ENCODE measurements at regions not wholly inside any gene's neighbourhood (a gene's known extent, or its start where the extent isn't known, plus 50 kb on each side); places are given as distances from the start of the nearest gene placed in this dataset.

DNA sequence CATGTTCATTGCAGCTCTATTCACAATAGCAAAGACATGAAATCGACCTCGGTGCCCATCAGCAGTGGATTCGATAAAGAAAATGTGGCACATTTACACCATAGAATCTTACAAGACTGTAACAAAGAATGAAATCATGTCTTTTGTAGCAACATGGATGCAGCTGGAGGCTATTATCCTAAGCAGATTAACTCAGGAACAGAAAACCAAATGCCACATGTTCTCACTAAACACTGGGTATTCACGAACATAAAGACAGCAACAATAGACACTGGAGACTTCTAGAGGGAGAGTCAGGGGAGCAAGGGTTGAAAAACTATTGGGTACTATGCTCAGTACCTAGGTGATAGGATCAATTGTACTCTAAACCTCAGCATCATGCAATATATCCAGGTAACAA lies 180.5 kb downstream of the PPP1R2C start:
- ATAC-seq (no peak), DNase-seq (no peak)
- H3K36me3 Mint-ChIP-seq (ENCODE audit: insufficient read depth) = no peaks in the 10 kb centered on the region
- no peak overlapping the region for H3K4me3 Mint-ChIP-seq
- H3K9me3 Mint-ChIP-seq = no peaks in the 10 kb centered on the region
- H3K4me1 Mint-ChIP-seq (ENCODE audit: low read depth) = no peaks in the 10 kb centered on the region
- no peaks in the 10 kb centered on the region for H3K27me3 Mint-ChIP-seq (ENCODE audit: low read depth)

DNA sequence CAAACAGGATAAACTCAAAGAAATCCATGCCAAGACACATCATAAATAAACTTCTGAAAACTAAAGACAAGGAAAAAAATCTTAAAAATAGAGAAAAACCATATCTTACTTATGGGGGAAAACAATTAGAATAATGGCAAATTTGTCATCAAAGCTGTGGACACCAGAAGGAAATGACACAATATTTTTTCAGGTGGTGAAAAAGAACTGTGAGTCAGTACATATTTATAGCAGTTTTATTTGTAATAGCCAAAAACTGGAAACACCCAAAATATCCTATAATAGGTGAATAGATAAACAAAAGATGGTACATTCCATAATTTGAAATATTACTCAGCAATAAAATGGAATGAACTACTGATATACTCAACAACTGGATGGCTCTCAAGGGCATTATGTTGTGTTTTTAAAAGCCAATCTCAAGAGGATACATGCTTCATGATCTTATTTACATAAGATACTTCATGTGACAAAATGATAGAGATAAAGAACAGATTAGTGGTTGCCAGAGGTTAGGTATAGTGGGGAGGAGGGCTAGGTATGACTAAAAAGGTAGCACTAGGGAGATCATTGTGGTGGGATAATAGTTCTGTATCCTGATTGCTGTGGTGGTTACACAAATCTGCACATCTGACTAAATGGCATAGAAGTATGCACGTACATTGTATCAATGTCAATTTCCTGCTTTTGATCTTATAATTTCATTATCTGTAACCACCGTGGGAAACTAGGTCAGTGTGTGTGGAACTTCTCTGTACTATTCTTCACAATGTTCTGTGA lies 191.9 kb downstream of the PPP1R2C start:
- DNase-seq = no peak
- Mint-ChIP-seq H3K9me3 (no peaks in the 10 kb centered on the region), H3K4me1 (ENCODE audit: low read depth) (peaks cover 11% of the 10 kb centered on the region), H3K36me3 (ENCODE audit: insufficient read depth) (no peaks in the 10 kb centered on the region), H3K27me3 (ENCODE audit: low read depth) (no peaks in the 10 kb centered on the region), H3K4me3 (no peak overlapping the region)
- ATAC-seq = peak; percentile 78 to 84

- Mint-ChIP-seq H3K9me3 (no peaks in the 10 kb centered on the region), H3K27me3 (ENCODE audit: low read depth) (no peaks in the 10 kb centered on the region), H3K4me1 (ENCODE audit: low read depth) (peaks cover 8% of the 10 kb centered on the region), H3K36me3 (ENCODE audit: insufficient read depth) (no peaks in the 10 kb centered on the region), H3K4me3 (no peak overlapping the region)
- ATAC-seq (no peak), DNase-seq (no peak)
Observed at GRCh38 chrX:42577936-42578470, 200.0 kb downstream of the PPP1R2C start.

DNA sequence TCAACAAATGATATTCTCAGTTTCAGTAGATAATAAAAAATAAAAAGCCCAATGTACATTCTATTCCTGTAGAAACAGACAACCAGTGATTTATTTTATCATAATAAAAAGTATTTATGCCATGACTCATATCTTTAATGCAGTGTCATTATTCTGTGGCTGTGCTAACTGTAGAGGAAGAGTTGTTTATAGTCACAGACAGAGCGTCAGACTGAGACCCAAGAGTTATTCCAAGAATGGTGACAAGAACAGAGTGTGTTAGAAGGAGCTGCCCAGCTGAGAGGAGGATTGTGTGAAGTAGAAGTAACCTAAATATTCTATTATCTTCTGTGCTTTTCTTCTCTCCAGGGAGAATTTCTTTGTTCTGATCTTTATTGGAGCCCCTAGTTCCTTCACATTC lies 210.7 kb downstream of the PPP1R2C start:
- no peaks in the 10 kb centered on the region for H3K36me3 Mint-ChIP-seq (ENCODE audit: insufficient read depth)
- no peak for DNase-seq
- H3K27me3 Mint-ChIP-seq (ENCODE audit: low read depth) = no peaks in the 10 kb centered on the region
- peaks cover 9% of the 10 kb centered on the region for H3K4me1 Mint-ChIP-seq (ENCODE audit: low read depth)
- ATAC-seq = no peak
- H3K9me3 Mint-ChIP-seq = no peaks in the 10 kb centered on the region
- H3K4me3 Mint-ChIP-seq = no peak overlapping the region

- no peak for DNase-seq
- no peak overlapping the region for H3K4me3 Mint-ChIP-seq
- no peaks in the 10 kb centered on the region for H3K36me3 Mint-ChIP-seq (ENCODE audit: insufficient read depth)
- no peaks in the 10 kb centered on the region for H3K9me3 Mint-ChIP-seq
- ATAC-seq = no peak
- H3K27me3 Mint-ChIP-seq (ENCODE audit: low read depth) = no peaks in the 10 kb centered on the region
- peaks cover 7% of the 10 kb centered on the region for H3K4me1 Mint-ChIP-seq (ENCODE audit: low read depth)
Observed at GRCh38 chrX:42565739-42566138, 212.2 kb downstream of the PPP1R2C start.

DNA sequence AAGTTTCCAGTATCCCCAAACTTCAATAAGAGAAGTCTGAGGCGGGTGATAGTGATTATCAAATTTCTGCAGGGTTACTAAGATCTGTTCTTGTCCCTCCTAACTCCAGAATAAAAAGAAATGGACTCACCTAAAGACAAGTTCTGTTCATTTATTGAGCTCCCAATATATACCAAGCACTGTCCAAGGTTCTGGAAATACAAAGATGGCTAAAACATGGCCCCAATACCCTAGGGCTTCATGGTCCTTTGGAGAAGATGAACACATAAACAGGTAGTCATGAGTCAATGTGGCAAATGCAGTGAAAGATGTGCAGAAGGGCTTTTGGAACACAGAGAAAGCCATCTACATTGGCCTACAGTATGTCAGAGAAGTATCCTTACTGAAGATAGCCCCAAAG lies 231.2 kb downstream of the PPP1R2C start:
- no peaks in the 10 kb centered on the region for H3K36me3 Mint-ChIP-seq (ENCODE audit: insufficient read depth)
- H3K27me3 Mint-ChIP-seq (ENCODE audit: low read depth) = no peaks in the 10 kb centered on the region
- H3K9me3 Mint-ChIP-seq = no peaks in the 10 kb centered on the region
- peaks cover 7% of the 10 kb centered on the region for H3K4me1 Mint-ChIP-seq (ENCODE audit: low read depth)
- H3K4me3 Mint-ChIP-seq = no peak overlapping the region
- ATAC-seq (no peak), DNase-seq (no peak)

DNA sequence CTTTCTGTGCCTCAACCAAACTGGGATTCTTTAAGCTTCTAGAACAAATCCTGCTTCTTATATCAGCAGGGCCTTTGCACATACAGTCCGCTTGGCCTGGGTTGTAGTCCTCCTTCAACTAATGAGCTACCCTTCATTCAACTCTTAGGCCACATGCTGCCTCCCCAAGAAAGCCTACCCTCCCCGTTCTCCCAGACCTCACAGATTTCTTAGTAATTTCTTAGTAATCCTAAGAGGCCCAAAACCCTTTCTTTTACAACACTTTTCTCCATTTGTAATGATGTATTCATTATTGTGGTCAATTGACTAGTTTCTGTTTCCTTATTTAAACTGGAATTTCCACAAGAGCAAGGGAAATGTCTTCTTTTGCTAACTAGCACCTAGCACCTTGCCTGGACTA lies 233.1 kb downstream of the PPP1R2C start:
- no peak overlapping the region for H3K4me3 Mint-ChIP-seq
- H3K36me3 Mint-ChIP-seq (ENCODE audit: insufficient read depth) = no peaks in the 10 kb centered on the region
- peak; percentile 38 to 53 for ATAC-seq

GRCh38 chrX:42541554-42541953 lies 236.4 kb downstream of the PPP1R2C start:
- DNase-seq = no peak
- no peak for ATAC-seq
- Mint-ChIP-seq H3K9me3 (no peaks in the 10 kb centered on the region), H3K4me1 (ENCODE audit: low read depth) (peaks cover 15% of the 10 kb centered on the region), H3K27me3 (ENCODE audit: low read depth) (no peaks in the 10 kb centered on the region), H3K36me3 (ENCODE audit: insufficient read depth) (no peaks in the 10 kb centered on the region), H3K4me3 (no peak overlapping the region)

More for the DNA sequence above, 233.1 kb downstream of the PPP1R2C start:
- no peak for DNase-seq
- H3K9me3 Mint-ChIP-seq = no peaks in the 10 kb centered on the region
- H3K27me3 Mint-ChIP-seq (ENCODE audit: low read depth) = no peaks in the 10 kb centered on the region
- peaks cover 4% of the 10 kb centered on the region for H3K4me1 Mint-ChIP-seq (ENCODE audit: low read depth)

DNA sequence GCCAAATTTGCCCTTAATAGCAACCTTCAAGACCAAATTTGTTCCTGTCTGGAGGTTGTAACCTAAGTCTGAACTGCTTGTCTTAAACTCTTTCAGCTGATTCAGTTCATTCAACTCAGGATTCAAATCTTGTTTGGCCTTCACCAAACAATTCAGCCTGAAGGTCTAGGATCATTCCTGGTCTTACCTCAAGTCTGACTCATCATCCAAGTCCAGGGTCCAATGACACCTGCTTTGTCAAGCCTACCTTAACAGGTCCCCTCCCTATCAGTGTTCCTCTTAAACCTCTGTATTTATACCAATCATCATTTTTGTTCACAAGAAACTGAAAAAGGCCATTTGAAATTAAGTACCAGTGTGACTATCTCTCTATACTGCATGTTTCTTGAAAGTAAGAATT lies 237.8 kb downstream of the PPP1R2C start:
- H3K36me3 Mint-ChIP-seq (ENCODE audit: insufficient read depth) = no peaks in the 10 kb centered on the region
- H3K4me3 Mint-ChIP-seq = no peak overlapping the region
- H3K9me3 Mint-ChIP-seq = no peaks in the 10 kb centered on the region
- no peaks in the 10 kb centered on the region for H3K27me3 Mint-ChIP-seq (ENCODE audit: low read depth)
- ATAC-seq (no peak), DNase-seq (no peak)
- peaks cover 15% of the 10 kb centered on the region for H3K4me1 Mint-ChIP-seq (ENCODE audit: low read depth)

- ATAC-seq = no peak
Observed at GRCh38 chrX:42538405-42538804, 239.6 kb downstream of the PPP1R2C start.

GRCh38 chrX:42536286-42536685 lies 241.7 kb downstream of the PPP1R2C start:
- H3K9me3 Mint-ChIP-seq = peaks cover 5% of the 10 kb centered on the region

More at GRCh38 chrX:42538405-42538804, 239.6 kb downstream of the PPP1R2C start:
- DNase-seq = no peak
- no peak overlapping the region for H3K4me3 Mint-ChIP-seq
- H3K9me3 Mint-ChIP-seq = peaks cover 5% of the 10 kb centered on the region
- H3K36me3 Mint-ChIP-seq (ENCODE audit: insufficient read depth) = no peaks in the 10 kb centered on the region
- peaks cover 18% of the 10 kb centered on the region for H3K4me1 Mint-ChIP-seq (ENCODE audit: low read depth)
- H3K27me3 Mint-ChIP-seq (ENCODE audit: low read depth) = no peaks in the 10 kb centered on the region

DNA sequence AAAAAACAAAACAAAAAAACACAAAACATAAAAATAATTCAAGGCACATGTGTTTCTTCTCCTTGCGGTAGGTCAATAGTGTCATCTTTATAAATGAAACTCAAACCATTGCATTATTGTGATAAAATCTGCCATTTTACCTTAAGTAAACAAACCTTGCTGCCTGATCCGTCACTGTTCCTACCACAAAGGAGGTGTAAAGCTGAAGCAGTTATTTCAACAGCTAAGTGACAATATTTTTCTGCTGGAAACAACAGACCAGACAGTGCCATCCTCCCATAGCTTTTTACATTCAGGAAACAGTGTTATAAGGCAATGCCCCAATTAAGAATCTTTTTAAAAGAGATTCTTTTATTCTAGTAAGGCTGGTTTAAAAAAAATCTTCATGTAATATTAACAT lies 242.7 kb downstream of the PPP1R2C start:
- Mint-ChIP-seq H3K4me3 (no peak overlapping the region), H3K27me3 (ENCODE audit: low read depth) (no peaks in the 10 kb centered on the region), H3K36me3 (ENCODE audit: insufficient read depth) (no peaks in the 10 kb centered on the region), H3K9me3 (peaks cover 5% of the 10 kb centered on the region), H3K4me1 (ENCODE audit: low read depth) (peaks cover 31% of the 10 kb centered on the region)
- DNase-seq (no peak), ATAC-seq (no peak)

More at GRCh38 chrX:42536286-42536685, 241.7 kb downstream of the PPP1R2C start:
- ATAC-seq (no peak), DNase-seq (no peak)
- Mint-ChIP-seq H3K27me3 (ENCODE audit: low read depth) (no peaks in the 10 kb centered on the region), H3K4me3 (no peak overlapping the region), H3K36me3 (ENCODE audit: insufficient read depth) (no peaks in the 10 kb centered on the region), H3K4me1 (ENCODE audit: low read depth) (peaks cover 23% of the 10 kb centered on the region)

- H3K9me3 Mint-ChIP-seq = peaks cover 6% of the 10 kb centered on the region
- no peak overlapping the region for H3K4me3 Mint-ChIP-seq
- ATAC-seq = no peak
- H3K4me1 Mint-ChIP-seq (ENCODE audit: low read depth) = peaks cover 28% of the 10 kb centered on the region
- DNase-seq = no peak
- no peaks in the 10 kb centered on the region for H3K27me3 Mint-ChIP-seq (ENCODE audit: low read depth)
- no peaks in the 10 kb centered on the region for H3K36me3 Mint-ChIP-seq (ENCODE audit: insufficient read depth)
Observed at GRCh38 chrX:42533761-42534160, 244.2 kb downstream of the PPP1R2C start.

GRCh38 chrX:42531441-42531840 lies 246.5 kb downstream of the PPP1R2C start:
- Mint-ChIP-seq H3K27me3 (ENCODE audit: low read depth) (no peaks in the 10 kb centered on the region), H3K4me3 (no peak overlapping the region), H3K4me1 (ENCODE audit: low read depth) (peaks cover 20% of the 10 kb centered on the region), H3K36me3 (ENCODE audit: insufficient read depth) (no peaks in the 10 kb centered on the region), H3K9me3 (peaks cover 9% of the 10 kb centered on the region)
- ATAC-seq = no peak
- no peak for DNase-seq

- Mint-ChIP-seq H3K36me3 (ENCODE audit: insufficient read depth) (no peaks in the 10 kb centered on the region), H3K4me3 (no peak overlapping the region), H3K9me3 (peaks cover 9% of the 10 kb centered on the region), H3K4me1 (ENCODE audit: low read depth) (peaks cover 20% of the 10 kb centered on the region), H3K27me3 (ENCODE audit: low read depth) (no peaks in the 10 kb centered on the region)
- no peak for DNase-seq
- ATAC-seq = no peak
Observed at GRCh38 chrX:42530027-42530426, 247.9 kb downstream of the PPP1R2C start.

Data from activated T-cell treated with anti-CD3 and anti-CD28 coated beads, Interleukin-2, amount 50 U/mL, for 4 hours (primary cell).